Sigmoid colon (tissue), 6 donors: ENCODE measurements at regions not wholly inside any gene's neighbourhood (a gene's known extent, or its start where the extent isn't known, plus 50 kb on each side); places are given as distances from the start of the nearest gene placed in this dataset.

Source experiments
- DNase-seq: peaks from one replicate; pipeline ENCODE4 v3.0.0-alpha.2; 2019
- H3K27ac ChIP-seq, 4 donors: fragments of 200-600 bp; sonication (generic); one replicate each; pipeline ENCODE4 v1.5.1; 2016 to 2019; ENCODE audit warnings: mild to moderate bottlenecking in 1 of 4
- H3K27me3 ChIP-seq, 3 donors: fragments of 200-600 bp; sonication (generic); one replicate each; pipeline ENCODE4 v1.5.1; 2019; ENCODE audit warnings: mild to moderate bottlenecking in 1 of 3
- H3K36me3 ChIP-seq, 4 donors: fragments of 200-600 bp; sonication (generic); one replicate each; pipeline ENCODE4 v1.5.1; 2016 to 2019
- H3K4me1 ChIP-seq, 4 donors: fragments of 200-600 bp; sonication (generic); one replicate each; pipeline ENCODE4 v1.5.1; 2017 to 2019
- H3K4me3 ChIP-seq, 4 donors: fragments of 200-600 bp; sonication (generic); one replicate each; pipeline ENCODE4 v1.5.1; 2017 to 2019; ENCODE audit warnings: mild to moderate bottlenecking in 2 of 4, moderate library complexity in 1 of 4
- H3K9me3 ChIP-seq, 4 donors: fragments of 200-600 bp in 3 of 4; sonication (generic) in 3 of 4; one replicate each; pipeline versions ENCODE4 v1.5.1 to v1.6.1; 2013 to 2019
- EP300 ChIP-seq, 4 donors: sonication (generic); formaldehyde crosslinking; IDR thresholded peaks; one replicate each; pipeline ENCODE4 v1.6.1; 2017; ENCODE audit warnings: antibody characterized with exemption in 4 of 4
- POLR2A ChIP-seq, 2 donors: fragments of 450-650 bp; IDR thresholded peaks; one replicate each; pipeline ENCODE4 v1.6.1; 2016; ENCODE audit warnings: antibody characterized with exemption in 2 of 2, mild to moderate bottlenecking in 2 of 2, moderate library complexity in 2 of 2
- POLR2AphosphoS5 ChIP-seq, 4 donors: sonication (generic); formaldehyde crosslinking; IDR thresholded peaks; one replicate each; pipeline ENCODE4 v1.6.1; 2017; ENCODE audit warnings: antibody characterized with exemption in 4 of 4
- WGBS, 2 donors: extraction: QIAGEN DNeasy Blood & Tissue Kit; methylation state at CpG; one replicate each; pipeline ENCODE4 v1.1.7; 2013; 5-methylcytosine and 5-hydroxymethylcytosine counted together
- intact Hi-C: fragments of 100-400 bp; cut with DNase I; formaldehyde crosslinking; loops from one replicate; pipeline ENCODE4 v1.15.1; 2023
- TF ChIP-seq, protein P1 (sequence below), 4 experiments: fragments of 450-650 bp in 3 of 4; fragments of 200-600 bp in 1 of 4; IDR thresholded peaks; one replicate each; pipeline ENCODE4 v1.5.1; 2016 to 2019; ENCODE audit warnings: antibody characterized with exemption in 4 of 4, mild to moderate bottlenecking in 3 of 4, moderate library complexity in 2 of 4
- donor health status: healthy with polysubstance abuse.
- donor health status: healthy.

DNA sequence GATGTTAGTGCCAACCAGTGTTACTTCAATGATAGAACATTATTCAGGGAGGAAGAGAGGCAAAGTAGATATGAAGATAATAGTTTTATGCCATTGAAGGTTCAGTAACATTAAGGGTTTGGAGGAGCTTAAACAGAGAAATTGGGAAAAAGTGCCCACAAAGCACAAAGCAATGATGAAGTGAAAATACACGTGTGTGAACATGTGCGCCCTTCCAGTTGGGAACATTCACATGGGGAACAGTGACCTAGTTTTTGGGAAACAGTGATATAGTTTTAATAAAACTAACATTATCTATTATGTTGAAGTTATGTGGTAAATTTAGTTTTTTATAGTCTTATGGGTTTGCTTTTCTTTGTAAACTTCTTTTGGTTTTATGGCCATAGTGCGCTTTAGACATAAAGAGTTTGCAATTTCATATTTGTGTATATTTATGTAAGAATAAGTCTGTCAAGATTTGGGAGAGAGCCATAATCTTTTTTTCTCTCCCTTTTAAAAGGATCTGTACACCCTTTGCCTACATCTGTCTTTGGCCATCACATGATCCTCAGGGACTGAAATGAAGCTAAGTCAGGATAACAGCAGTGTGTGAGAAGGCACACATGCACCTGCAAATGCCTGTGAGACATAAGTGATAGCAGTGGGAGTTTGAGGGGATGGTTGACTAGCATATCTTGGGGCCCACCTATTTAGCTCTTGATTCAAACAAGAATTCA, 450.3 kb upstream of the THRB start:
- WGBS, 2 donors, result 74 to 80% methylated on average over 3 of the region's 3 CpGs
- TF ChIP-seq, protein P1, sequence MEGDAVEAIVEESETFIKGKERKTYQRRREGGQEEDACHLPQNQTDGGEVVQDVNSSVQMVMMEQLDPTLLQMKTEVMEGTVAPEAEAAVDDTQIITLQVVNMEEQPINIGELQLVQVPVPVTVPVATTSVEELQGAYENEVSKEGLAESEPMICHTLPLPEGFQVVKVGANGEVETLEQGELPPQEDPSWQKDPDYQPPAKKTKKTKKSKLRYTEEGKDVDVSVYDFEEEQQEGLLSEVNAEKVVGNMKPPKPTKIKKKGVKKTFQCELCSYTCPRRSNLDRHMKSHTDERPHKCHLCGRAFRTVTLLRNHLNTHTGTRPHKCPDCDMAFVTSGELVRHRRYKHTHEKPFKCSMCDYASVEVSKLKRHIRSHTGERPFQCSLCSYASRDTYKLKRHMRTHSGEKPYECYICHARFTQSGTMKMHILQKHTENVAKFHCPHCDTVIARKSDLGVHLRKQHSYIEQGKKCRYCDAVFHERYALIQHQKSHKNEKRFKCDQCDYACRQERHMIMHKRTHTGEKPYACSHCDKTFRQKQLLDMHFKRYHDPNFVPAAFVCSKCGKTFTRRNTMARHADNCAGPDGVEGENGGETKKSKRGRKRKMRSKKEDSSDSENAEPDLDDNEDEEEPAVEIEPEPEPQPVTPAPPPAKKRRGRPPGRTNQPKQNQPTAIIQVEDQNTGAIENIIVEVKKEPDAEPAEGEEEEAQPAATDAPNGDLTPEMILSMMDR (IDR thresholded peaks at IDR 0.05), result no peak
- TF ChIP-seq EP300 (IDR thresholded peaks at IDR 0.05), result no peak
- TF ChIP-seq POLR2A (IDR thresholded peaks at IDR 0.05), result no peak
- TF ChIP-seq POLR2AphosphoS5 (IDR thresholded peaks at IDR 0.05), result no peak
- Histone ChIP-seq H3K27ac (no peak overlapping the region), H3K27me3 (no peaks in the 10 kb centered on the region), H3K4me1 (no peaks in the 10 kb centered on the region), H3K9me3 (no peaks in the 10 kb centered on the region), H3K4me3 (no peak overlapping the region), H3K36me3 (no peaks in the 10 kb centered on the region)
- intact Hi-C loops, result no loop called here
- DNase-seq, result no peak

DNA sequence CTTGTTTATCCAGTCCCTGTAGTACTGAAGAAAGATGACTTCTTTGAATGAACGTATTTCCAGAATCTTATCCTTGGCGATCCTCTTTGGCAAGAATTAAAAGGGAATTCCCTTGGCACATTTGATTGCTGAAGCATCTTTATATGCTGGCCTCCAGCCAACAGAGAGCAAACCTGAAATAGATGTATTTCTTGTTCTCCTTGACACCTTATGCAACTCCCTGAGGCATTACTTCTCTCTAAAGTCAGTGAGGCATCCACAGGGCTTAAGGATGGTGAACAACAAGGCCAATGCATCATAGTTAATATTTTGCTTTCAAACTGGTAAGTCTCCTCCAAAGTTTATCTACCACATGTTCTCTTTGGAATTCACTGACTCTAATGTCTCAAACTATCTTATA, 450.9 kb upstream of the THRB start:
- H3K27ac ChIP-seq, result no peak overlapping the region
- no peaks in the 10 kb centered on the region for H3K4me1 ChIP-seq
- TF ChIP-seq, protein P1 (IDR thresholded peaks at IDR 0.05), result no peak
- TF ChIP-seq POLR2A (IDR thresholded peaks at IDR 0.05) (no peak), POLR2AphosphoS5 (IDR thresholded peaks at IDR 0.05) (no peak), EP300 (IDR thresholded peaks at IDR 0.05) (no peak)
- no peak for DNase-seq
- WGBS, 2 donors, result 63 to 78% methylated on average over 2 of the region's 2 CpGs
- no peaks in the 10 kb centered on the region for H3K36me3 ChIP-seq
- H3K4me3 ChIP-seq, result no peak overlapping the region
- H3K9me3 ChIP-seq, result no peaks in the 10 kb centered on the region
- intact Hi-C loops, result no loop called here
- no peaks in the 10 kb centered on the region for H3K27me3 ChIP-seq

DNA sequence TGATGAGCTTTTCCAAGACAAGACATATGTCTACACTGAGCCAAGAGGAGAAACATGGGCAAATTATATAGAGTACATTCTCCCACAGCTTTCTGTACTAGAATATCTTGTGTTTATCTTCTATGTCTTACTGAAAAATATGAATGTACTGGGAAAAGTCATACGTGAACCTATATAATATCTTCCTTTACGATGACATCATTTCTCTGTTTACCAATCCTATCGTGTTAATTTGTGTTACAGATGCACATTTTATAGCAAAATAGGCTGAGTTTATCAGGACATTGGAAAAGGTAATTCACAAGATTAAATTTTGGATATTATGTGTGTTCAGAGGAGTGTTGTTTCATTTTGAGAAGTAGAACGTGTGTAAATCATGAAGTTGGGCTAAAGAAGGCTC, 452.5 kb upstream of the THRB start:
- Histone ChIP-seq H3K4me3 (no peak overlapping the region), H3K9me3 (no peaks in the 10 kb centered on the region), H3K4me1 (no peaks in the 10 kb centered on the region), H3K27me3 (no peaks in the 10 kb centered on the region), H3K27ac (no peak overlapping the region), H3K36me3 (no peaks in the 10 kb centered on the region)
- intact Hi-C loops, result no loop called here
- TF ChIP-seq, protein P1 (IDR thresholded peaks at IDR 0.05), result no peak
- no peak for TF ChIP-seq POLR2A (IDR thresholded peaks at IDR 0.05)
- no peak for TF ChIP-seq EP300 (IDR thresholded peaks at IDR 0.05)
- no peak for TF ChIP-seq POLR2AphosphoS5 (IDR thresholded peaks at IDR 0.05)
- 69 to 83% methylated on average over 4 of the region's 4 CpGs for WGBS, 2 donors
- DNase-seq, result no peak

DNA sequence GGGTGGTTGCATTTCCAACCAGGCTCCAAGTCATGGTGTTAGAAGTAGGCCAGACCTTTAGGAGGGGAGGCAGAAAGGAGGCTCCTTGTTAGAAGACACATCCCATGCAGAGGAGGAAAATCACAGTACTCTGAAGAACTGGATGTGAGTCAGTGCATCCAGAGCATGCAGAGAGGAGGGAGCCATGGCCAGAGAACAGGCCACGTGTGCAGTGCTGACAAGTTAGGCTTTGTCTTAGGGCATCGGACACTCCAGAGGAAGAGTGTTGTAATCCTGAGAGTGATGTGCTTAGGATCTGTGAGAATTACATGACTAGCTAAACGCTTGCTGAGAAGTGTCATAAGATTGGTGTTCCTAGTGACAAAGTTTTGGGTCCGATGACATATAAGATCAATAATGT, 456.5 kb upstream of the THRB start:
- Histone ChIP-seq H3K4me1 (no peaks in the 10 kb centered on the region), H3K4me3 (no peak overlapping the region), H3K27me3 (no peaks in the 10 kb centered on the region), H3K9me3 (no peaks in the 10 kb centered on the region), H3K27ac (no peak overlapping the region), H3K36me3 (no peaks in the 10 kb centered on the region)
- intact Hi-C loops, result no loop called here
- no peak for TF ChIP-seq POLR2A (IDR thresholded peaks at IDR 0.05)
- TF ChIP-seq, protein P1 (IDR thresholded peaks at IDR 0.05), result no peak
- no peak for TF ChIP-seq EP300 (IDR thresholded peaks at IDR 0.05)
- WGBS, 2 donors, result 94 to 96% methylated on average over 4 of the region's 4 CpGs
- no peak for DNase-seq

DNA sequence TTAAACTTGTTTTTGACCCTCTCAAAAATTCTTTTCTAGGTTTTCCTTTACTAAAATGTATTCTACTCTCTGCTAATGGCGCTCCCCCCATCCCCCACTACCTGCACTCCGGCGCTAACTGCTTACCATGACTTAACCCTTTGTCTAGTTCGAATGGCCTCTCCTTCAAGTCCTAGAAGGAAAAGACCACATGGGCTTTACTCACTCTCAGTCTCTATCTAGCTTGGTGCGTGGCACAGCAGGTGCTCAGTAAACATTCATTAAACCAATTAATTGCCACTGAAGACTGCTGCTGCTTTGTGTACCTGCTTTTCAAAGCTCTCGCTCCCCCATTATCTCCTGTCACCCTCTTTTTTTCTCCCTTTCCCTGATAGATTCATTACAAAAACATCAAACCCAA, 457.7 kb upstream of the THRB start:
- no peak overlapping the region for H3K27ac ChIP-seq
- no peaks in the 10 kb centered on the region for H3K27me3 ChIP-seq
- TF ChIP-seq, protein P1 (IDR thresholded peaks at IDR 0.05), result no peak
- no peak for TF ChIP-seq EP300 (IDR thresholded peaks at IDR 0.05)
- H3K4me3 ChIP-seq, result no peak overlapping the region
- 73 to 82% methylated on average over 6 of the region's 6 CpGs for WGBS, 2 donors
- intact Hi-C loops, result no loop called here
- no peak for DNase-seq
- no peaks in the 10 kb centered on the region for H3K36me3 ChIP-seq
- H3K9me3 ChIP-seq, result no peaks in the 10 kb centered on the region
- no peaks in the 10 kb centered on the region for H3K4me1 ChIP-seq
